Gastroesophageal sphincter (tissue), 3 donors: ENCODE measurements at regions not wholly inside any gene's neighbourhood (a gene's known extent, or its start where the extent isn't known, plus 50 kb on each side); places are given as distances from the start of the nearest gene placed in this dataset.

ENCODE experiments used
- POLR2A ChIP-seq, 2 donors: fragments of 450-650 bp; IDR thresholded peaks; one replicate each; pipeline ENCODE4 v1.6.1; 2017; ENCODE audit warnings: antibody characterized with exemption in 2 of 2, mild to moderate bottlenecking in 2 of 2, moderate library complexity in 1 of 2
- POLR2AphosphoS5 ChIP-seq: sonication (generic); formaldehyde crosslinking; IDR thresholded peaks from one replicate; pipeline ENCODE4 v1.6.1; 2017; ENCODE audit warnings: antibody characterized with exemption
- TF ChIP-seq, protein P1 (sequence below), 4 experiments: fragments of 200-600 bp in 2 of 4; fragments of 450-650 bp in 2 of 4; sonication (generic) in 1 of 4; IDR thresholded peaks; one replicate each; pipeline ENCODE4 v1.5.1; 2017 to 2019; ENCODE audit warnings: antibody characterized with exemption in 4 of 4, mild to moderate bottlenecking in 2 of 4, moderate library complexity in 2 of 4

DNA sequence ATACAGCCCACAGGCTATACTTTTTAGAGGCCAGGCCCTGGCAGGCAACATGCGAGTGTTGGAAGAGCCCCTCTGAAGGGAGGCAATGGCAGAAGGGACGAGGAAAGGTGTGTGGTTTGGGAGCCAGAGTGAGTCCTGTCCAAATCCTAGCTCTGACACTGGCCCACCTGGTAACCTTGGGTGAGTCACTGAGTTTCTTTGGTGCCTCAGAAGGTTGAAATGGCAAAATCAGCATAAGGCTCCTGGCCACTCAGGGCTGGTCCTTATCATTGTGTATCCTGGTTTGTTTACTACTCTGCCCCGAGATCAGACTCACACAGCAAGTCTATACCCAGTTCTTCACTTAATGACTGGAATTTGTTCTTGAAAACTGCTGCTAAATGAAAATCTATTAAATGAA, 71.4 kb upstream of the TLE3 start:
- TF ChIP-seq POLR2A (IDR thresholded peaks at IDR 0.05) (no peak), POLR2AphosphoS5 (no peak)
- TF ChIP-seq, protein P1, sequence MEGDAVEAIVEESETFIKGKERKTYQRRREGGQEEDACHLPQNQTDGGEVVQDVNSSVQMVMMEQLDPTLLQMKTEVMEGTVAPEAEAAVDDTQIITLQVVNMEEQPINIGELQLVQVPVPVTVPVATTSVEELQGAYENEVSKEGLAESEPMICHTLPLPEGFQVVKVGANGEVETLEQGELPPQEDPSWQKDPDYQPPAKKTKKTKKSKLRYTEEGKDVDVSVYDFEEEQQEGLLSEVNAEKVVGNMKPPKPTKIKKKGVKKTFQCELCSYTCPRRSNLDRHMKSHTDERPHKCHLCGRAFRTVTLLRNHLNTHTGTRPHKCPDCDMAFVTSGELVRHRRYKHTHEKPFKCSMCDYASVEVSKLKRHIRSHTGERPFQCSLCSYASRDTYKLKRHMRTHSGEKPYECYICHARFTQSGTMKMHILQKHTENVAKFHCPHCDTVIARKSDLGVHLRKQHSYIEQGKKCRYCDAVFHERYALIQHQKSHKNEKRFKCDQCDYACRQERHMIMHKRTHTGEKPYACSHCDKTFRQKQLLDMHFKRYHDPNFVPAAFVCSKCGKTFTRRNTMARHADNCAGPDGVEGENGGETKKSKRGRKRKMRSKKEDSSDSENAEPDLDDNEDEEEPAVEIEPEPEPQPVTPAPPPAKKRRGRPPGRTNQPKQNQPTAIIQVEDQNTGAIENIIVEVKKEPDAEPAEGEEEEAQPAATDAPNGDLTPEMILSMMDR (IDR thresholded peaks at IDR 0.05) = no peak
